OCI-LY7 (cell line): ENCODE measurements at regions not wholly inside any gene's neighbourhood (a gene's known extent, or its start where the extent isn't known, plus 50 kb on each side); places are given as distances from the start of the nearest gene placed in this dataset.

Experiments
- BruUV-seq: library from RNA; stranded (reverse); fragments of 400-500 nt; replicated peaks from 2 replicates; lab custom pipeline; 2021; lab: Mats Ljungman, UMichigan
- CTCF ChIA-PET: fragments of 300-600 bp; sonication (Branson Sonifier 250); formaldehyde crosslinking; loops from one replicate; lab custom pipeline; 2022; ENCODE audit warnings: antibody characterized with exemption; ENCODE audit not compliant: unreplicated experiment; lab: Charles Lee
- POLR2A ChIA-PET: fragments of 300-600 bp; sonication (Branson Sonifier 250); formaldehyde crosslinking; loops from one replicate; lab custom pipeline; 2022; ENCODE audit warnings: antibody characterized with exemption; lab: Charles Lee
- DNase-seq: peaks from one replicate; pipeline ENCODE4 v3.0.0-alpha.2; 2015; ENCODE audit warnings: low spot score
- H2AFZ ChIP-seq: fragments of 200-600 bp; sonication (generic), shearing (Covaris generic); 2 replicates; pipeline ENCODE4 v1.6.1; 2014; ENCODE audit warnings: mild to moderate bottlenecking, antibody characterized with exemption, low read length, moderate library complexity
- H3K27ac ChIP-seq: fragments of 200-600 bp; sonication (generic); 2 replicates; pipeline ENCODE4 v1.5.1; 2014; ENCODE audit warnings: mixed run types, low read depth, mild to moderate bottlenecking, moderate library complexity, low read length, inconsistent platforms; ENCODE audit not compliant: poor library complexity, severe bottlenecking
- H3K36me3 ChIP-seq: fragments of 200-600 bp; sonication (generic); 2 replicates; pipeline ENCODE4 v1.6.1; 2014; ENCODE audit warnings: mild to moderate bottlenecking, antibody characterized with exemption, low read length, moderate library complexity, mixed read lengths; ENCODE audit not compliant: insufficient read depth
- H3K4me1 ChIP-seq: fragments of 200-600 bp; sonication (generic); 2 replicates; pipeline ENCODE4 v1.5.1; 2014; ENCODE audit warnings: mild to moderate bottlenecking, low read length; ENCODE audit not compliant: insufficient read depth, poor library complexity, severe bottlenecking
- H3K4me2 ChIP-seq: fragments of 200-600 bp; sonication (generic); 2 replicates; pipeline ENCODE4 v1.6.1; 2014; ENCODE audit warnings: mild to moderate bottlenecking, low read length
- H3K4me3 ChIP-seq: fragments of 200-600 bp; sonication (generic); 2 replicates; pipeline ENCODE4 v1.5.1; 2014; ENCODE audit warnings: mild to moderate bottlenecking, low read depth, low read length; ENCODE audit not compliant: poor library complexity, severe bottlenecking
- H3K79me2 ChIP-seq: fragments of 200-600 bp; sonication (generic); 2 replicates; pipeline ENCODE4 v1.6.1; 2016; ENCODE audit warnings: low read depth, mild to moderate bottlenecking, low read length, moderate library complexity, mixed read lengths; ENCODE audit not compliant: insufficient read depth
- H3K9me2 ChIP-seq: fragments of 200-600 bp; sonication (generic); 2 replicates; pipeline ENCODE4 v1.6.1; 2016; ENCODE audit warnings: mild to moderate bottlenecking, low read length, mixed read lengths; ENCODE audit not compliant: insufficient read depth
- H3K9me3 ChIP-seq: fragments of 200-600 bp; sonication (generic); 2 replicates; pipeline ENCODE4 v1.6.1; 2014; ENCODE audit warnings: mild to moderate bottlenecking, mixed run types, low read length, mixed read lengths
- H4K20me1 ChIP-seq: fragments of 200-600 bp; sonication (generic); 2 replicates; pipeline ENCODE4 v1.6.1; 2014; ENCODE audit warnings: mild to moderate bottlenecking, antibody characterized with exemption, low read length, moderate library complexity, mixed read lengths; ENCODE audit not compliant: insufficient read depth
- EZH2phosphoT487 ChIP-seq: fragments of 200-600 bp; sonication (generic); IDR thresholded peaks from 2 replicates; pipeline ENCODE4 v1.6.1; 2018; ENCODE audit warnings: low read depth, borderline replicate concordance, mild to moderate bottlenecking, mixed run types, antibody characterized with exemption, low read length, moderate library complexity, mixed read lengths
- intact Hi-C: fragments of 100-400 bp; cut with micrococcal nuclease; formaldehyde crosslinking; loops from one replicate; pipeline ENCODE4 v1.10.0; 2022; ENCODE audit not compliant: unreplicated experiment
- TF ChIP-seq, protein P1 (sequence below): fragments of 200-600 bp; sonication (generic); conservative IDR thresholded peaks from 2 replicates; pipeline ENCODE4 v1.5.1; 2014; ENCODE audit warnings: mild to moderate bottlenecking, antibody characterized with exemption, low read length, moderate library complexity, mixed read lengths

DNA sequence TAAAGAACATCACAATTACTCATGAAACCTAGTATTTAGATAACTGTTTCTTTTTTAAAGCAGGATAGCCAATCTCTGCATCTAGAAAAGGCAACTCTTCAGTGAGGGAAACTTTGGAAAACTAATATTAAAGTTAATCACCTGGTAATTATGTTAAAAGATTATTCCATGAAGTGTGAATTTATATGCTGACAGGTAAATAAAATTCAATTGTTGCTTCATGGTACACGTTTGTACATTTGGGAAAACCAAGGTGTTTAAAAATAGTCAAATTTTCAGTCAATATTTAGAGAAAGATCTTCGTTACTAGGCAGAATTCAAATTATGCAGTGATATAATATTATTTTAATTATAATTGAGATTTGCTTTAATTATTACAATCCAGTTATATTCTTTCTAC is 100.1 kb upstream of the LRFN5 start:
- intact Hi-C loops = no loop called here
- Histone ChIP-seq H3K4me2 (no peak overlapping the region), H3K36me3 (no peaks in the 10 kb centered on the region), H3K4me3 (no peak overlapping the region), H3K9me2 (no peaks in the 10 kb centered on the region), H2AFZ (no peak overlapping the region), H3K27ac (no peak overlapping the region), H3K9me3 (no peaks in the 10 kb centered on the region), H4K20me1 (no peaks in the 10 kb centered on the region), H3K4me1 (no peaks in the 10 kb centered on the region), H3K79me2 (no peaks in the 10 kb centered on the region)
- CTCF ChIA-PET = no interaction called here
- POLR2A ChIA-PET = no interaction called here
- TF ChIP-seq EZH2phosphoT487 = no peak
- TF ChIP-seq, protein P1, sequence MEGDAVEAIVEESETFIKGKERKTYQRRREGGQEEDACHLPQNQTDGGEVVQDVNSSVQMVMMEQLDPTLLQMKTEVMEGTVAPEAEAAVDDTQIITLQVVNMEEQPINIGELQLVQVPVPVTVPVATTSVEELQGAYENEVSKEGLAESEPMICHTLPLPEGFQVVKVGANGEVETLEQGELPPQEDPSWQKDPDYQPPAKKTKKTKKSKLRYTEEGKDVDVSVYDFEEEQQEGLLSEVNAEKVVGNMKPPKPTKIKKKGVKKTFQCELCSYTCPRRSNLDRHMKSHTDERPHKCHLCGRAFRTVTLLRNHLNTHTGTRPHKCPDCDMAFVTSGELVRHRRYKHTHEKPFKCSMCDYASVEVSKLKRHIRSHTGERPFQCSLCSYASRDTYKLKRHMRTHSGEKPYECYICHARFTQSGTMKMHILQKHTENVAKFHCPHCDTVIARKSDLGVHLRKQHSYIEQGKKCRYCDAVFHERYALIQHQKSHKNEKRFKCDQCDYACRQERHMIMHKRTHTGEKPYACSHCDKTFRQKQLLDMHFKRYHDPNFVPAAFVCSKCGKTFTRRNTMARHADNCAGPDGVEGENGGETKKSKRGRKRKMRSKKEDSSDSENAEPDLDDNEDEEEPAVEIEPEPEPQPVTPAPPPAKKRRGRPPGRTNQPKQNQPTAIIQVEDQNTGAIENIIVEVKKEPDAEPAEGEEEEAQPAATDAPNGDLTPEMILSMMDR = no peak
- no peak for DNase-seq
- BruUV-seq = no TSS peak

DNA sequence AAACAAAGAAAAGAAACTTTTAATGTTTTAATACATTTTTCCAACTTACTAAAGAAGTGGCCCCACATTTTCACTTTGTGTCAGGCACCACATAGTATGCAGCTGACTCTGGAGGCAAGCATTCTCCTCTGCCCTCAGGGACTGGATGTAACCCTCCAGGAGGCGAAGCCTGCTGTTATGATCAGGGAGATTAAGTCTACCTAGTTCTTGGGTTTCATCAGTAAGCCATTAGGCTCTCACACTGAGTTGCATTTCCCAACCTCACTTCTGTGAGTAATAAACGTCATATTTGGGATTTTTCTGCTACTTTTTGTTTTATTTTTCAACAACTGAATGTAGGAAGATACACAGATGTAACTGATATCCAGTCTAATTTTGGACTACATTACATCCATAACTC is 101.2 kb upstream of the LRFN5 start:
- H3K27ac ChIP-seq = no peak overlapping the region
- H3K4me2 ChIP-seq = no peak overlapping the region
- H3K4me1 ChIP-seq = no peaks in the 10 kb centered on the region
- no peak for TF ChIP-seq EZH2phosphoT487
- TF ChIP-seq, protein P1 = no peak
- no TSS peak for BruUV-seq
- H3K4me3 ChIP-seq = no peak overlapping the region
- H4K20me1 ChIP-seq = no peaks in the 10 kb centered on the region
- no peaks in the 10 kb centered on the region for H3K79me2 ChIP-seq
- no peak for DNase-seq
- ChIA-PET POLR2A (no interaction called here), CTCF (no interaction called here)
- H3K36me3 ChIP-seq = no peaks in the 10 kb centered on the region
- H2AFZ ChIP-seq = no peak overlapping the region
- no peaks in the 10 kb centered on the region for H3K9me2 ChIP-seq
- no peaks in the 10 kb centered on the region for H3K9me3 ChIP-seq
- intact Hi-C loops = no loop called here

DNA sequence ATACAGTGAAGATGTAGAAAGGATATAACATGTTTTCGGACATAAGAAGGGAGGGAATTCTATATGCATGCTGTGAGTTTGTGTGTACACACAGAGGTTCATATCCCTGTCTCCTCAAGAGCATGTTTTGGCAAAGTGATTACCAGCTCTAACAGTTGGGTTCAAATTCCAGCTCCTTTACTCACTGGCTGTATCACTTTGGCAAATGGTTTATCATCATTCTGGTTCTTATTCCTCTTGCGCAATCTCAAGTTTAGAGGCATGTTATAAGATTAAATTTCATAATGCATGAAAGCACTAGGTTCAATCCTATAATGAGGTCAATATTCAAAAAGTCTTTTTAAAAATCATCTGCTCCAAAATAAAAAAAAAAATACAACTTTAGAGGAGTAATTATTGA is 107.7 kb upstream of the LRFN5 start:
- no peak overlapping the region for H3K4me2 ChIP-seq
- no peaks in the 10 kb centered on the region for H3K36me3 ChIP-seq
- no peak overlapping the region for H3K27ac ChIP-seq
- no peaks in the 10 kb centered on the region for H4K20me1 ChIP-seq
- H3K4me1 ChIP-seq = no peaks in the 10 kb centered on the region
- no peak overlapping the region for H2AFZ ChIP-seq
- DNase-seq = no peak
- H3K79me2 ChIP-seq = no peaks in the 10 kb centered on the region
- H3K4me3 ChIP-seq = no peak overlapping the region
- no TSS peak for BruUV-seq
- intact Hi-C loops = no loop called here
- H3K9me2 ChIP-seq = no peaks in the 10 kb centered on the region
- H3K9me3 ChIP-seq = no peaks in the 10 kb centered on the region
- ChIA-PET CTCF (no interaction called here), POLR2A (no interaction called here)
- no peak for TF ChIP-seq EZH2phosphoT487
- TF ChIP-seq, protein P1 = no peak
